ENCODE measurements at regions not wholly inside any gene's neighbourhood (a gene's known extent, or its start where the extent isn't known, plus 50 kb on each side); places are given as distances from the start of the nearest gene placed in this dataset.
"Not testable (repeated sequence)": the region's sequence is repeated elsewhere in the genome, so short reads cannot be mapped to it uniquely, and the experiment has no call there.

GRCh38 chr1:121573881-121574504, 389.2 kb downstream of the SRGAP2C start:
- DNase-seq (ENCODE audit: low read depth), result not testable (repeated sequence)

- DNase-seq (ENCODE audit: low read depth), result not testable (repeated sequence)
Observed at GRCh38 chr1:121574505-121574899, 389.7 kb downstream of the SRGAP2C start.

- not testable (repeated sequence) for DNase-seq (ENCODE audit: low read depth)
Observed at GRCh38 chr1:121582898-121583297, 398.1 kb downstream of the SRGAP2C start.

GRCh38 chr1:121586369-121587229, 401.8 kb downstream of the SRGAP2C start:
- no peak for DNase-seq (ENCODE audit: low read depth)

- no peak for DNase-seq (ENCODE audit: low read depth)
Observed at GRCh38 chr1:121587230-121587569, 402.4 kb downstream of the SRGAP2C start.

- no peak for DNase-seq (ENCODE audit: low read depth)
Observed at GRCh38 chr1:121587777-121588176, 403.0 kb downstream of the SRGAP2C start.

GRCh38 chr1:121594096-121594495, 409.3 kb downstream of the SRGAP2C start:
- no peak for DNase-seq (ENCODE audit: low read depth)

GRCh38 chr1:121595089-121595488, 410.3 kb downstream of the SRGAP2C start:
- DNase-seq (ENCODE audit: low read depth), result no peak

GRCh38 chr1:121604843-121605444, 420.2 kb downstream of the SRGAP2C start:
- DNase-seq (ENCODE audit: low read depth), result not testable (repeated sequence)

GRCh38 chr1:121607499-121607898, 422.7 kb downstream of the SRGAP2C start:
- not testable (repeated sequence) for DNase-seq (ENCODE audit: low read depth)

Measured in T-helper 22 cell (primary cell).